ENCODE measurements at regions not wholly inside any gene's neighbourhood (a gene's known extent, or its start where the extent isn't known, plus 50 kb on each side); places are given as distances from the start of the nearest gene placed in this dataset.

GRCh38 chr18:53941601-53942338 lies 282.7 kb downstream of the MBD2 start:
- TF ChIP-seq CTCF (conservative IDR thresholded peaks at IDR 0.05; ENCODE audit: low read depth, low read length), result no peak
- no peak for TF ChIP-seq EZH2phosphoT487 (IDR thresholded peaks at IDR 0.05; ENCODE audit: borderline replicate concordance, low read length)

GRCh38 chr18:53937037-53937436 lies 287.4 kb downstream of the MBD2 start:
- Histone ChIP-seq H3K4me2 (ENCODE audit: low read length) (no peak overlapping the region), H3K4me1 (ENCODE audit: insufficient read depth, low read length) (no peaks in the 10 kb centered on the region), H2AFZ (ENCODE audit: low read length) (no peak overlapping the region), H3K4me3 (ENCODE audit: low read length) (no peak overlapping the region), H3K36me3 (ENCODE audit: low read depth, low read length) (no peaks in the 10 kb centered on the region), H3K27ac (ENCODE audit: low read length) (no peak overlapping the region), H3K27me3 (ENCODE audit: low read length) (no peaks in the 10 kb centered on the region), H3K9ac (ENCODE audit: low read length) (no peak overlapping the region), H3K9me2 (replicated peaks; ENCODE audit: low read length) (no peaks in the 10 kb centered on the region), H4K20me1 (ENCODE audit: low read length) (no peaks in the 10 kb centered on the region), H3K9me3 (ENCODE audit: low read length) (no peaks in the 10 kb centered on the region), H3F3A (ENCODE audit: low read length, unreplicated experiment) (no peaks in the 10 kb centered on the region), H3K79me2 (ENCODE audit: low read length) (no peaks in the 10 kb centered on the region)
- TF ChIP-seq EZH2 (IDR thresholded peaks at IDR 0.05; ENCODE audit: low read length, unreplicated experiment) (no peak), EZH2phosphoT487 (IDR thresholded peaks at IDR 0.05; ENCODE audit: borderline replicate concordance, low read length) (no peak), CTCF (conservative IDR thresholded peaks at IDR 0.05; ENCODE audit: low read depth, low read length) (no peak)
- CTCF ChIA-PET, result no interaction called here
- POLR2A ChIA-PET (ENCODE audit: unreplicated experiment), result no interaction called here
- intact Hi-C loops (cut with micrococcal nuclease), result no loop called here
- no TSS peak for BruUV-seq (replicated peaks)
- DNase-seq (no peak), ATAC-seq (no peak)

More at GRCh38 chr18:53941601-53942338, 282.7 kb downstream of the MBD2 start:
- intact Hi-C loops (cut with micrococcal nuclease), result no loop called here
- no peak overlapping the region for H3K4me2 ChIP-seq (ENCODE audit: low read length)
- DNase-seq (peak; percentile 30), ATAC-seq (no peak)
- H3K4me3 ChIP-seq (ENCODE audit: low read length), result no peak overlapping the region
- H3K4me1 ChIP-seq (ENCODE audit: insufficient read depth, low read length), result peaks cover 7% of the 10 kb centered on the region
- H3K9me3 ChIP-seq (ENCODE audit: low read length), result no peaks in the 10 kb centered on the region
- H3K9ac ChIP-seq (ENCODE audit: low read length), result no peak overlapping the region
- ChIA-PET CTCF (no interaction called here), POLR2A (ENCODE audit: unreplicated experiment) (no interaction called here)
- no peak overlapping the region for H2AFZ ChIP-seq (ENCODE audit: low read length)
- H3K27me3 ChIP-seq (ENCODE audit: low read length), result no peaks in the 10 kb centered on the region
- H3K36me3 ChIP-seq (ENCODE audit: low read depth, low read length), result no peaks in the 10 kb centered on the region
- no peak overlapping the region for H3K27ac ChIP-seq (ENCODE audit: low read length)
- BruUV-seq (replicated peaks), result no TSS peak
- no peaks in the 10 kb centered on the region for H3K9me2 ChIP-seq (replicated peaks; ENCODE audit: low read length)
- H3K79me2 ChIP-seq (ENCODE audit: low read length), result no peaks in the 10 kb centered on the region
- no peaks in the 10 kb centered on the region for H4K20me1 ChIP-seq (ENCODE audit: low read length)
- no peaks in the 10 kb centered on the region for H3F3A ChIP-seq (ENCODE audit: low read length, unreplicated experiment)

GRCh38 chr18:53935803-53936202 lies 288.7 kb downstream of the MBD2 start:
- H3K36me3 ChIP-seq (ENCODE audit: low read depth, low read length), result no peaks in the 10 kb centered on the region
- no peak overlapping the region for H2AFZ ChIP-seq (ENCODE audit: low read length)
- no peaks in the 10 kb centered on the region for H4K20me1 ChIP-seq (ENCODE audit: low read length)
- CTCF ChIA-PET, result no interaction called here
- no peaks in the 10 kb centered on the region for H3K27me3 ChIP-seq (ENCODE audit: low read length)
- DNase-seq (no peak), ATAC-seq (no peak)
- no peak overlapping the region for H3K4me2 ChIP-seq (ENCODE audit: low read length)
- H3K4me3 ChIP-seq (ENCODE audit: low read length), result no peak overlapping the region
- BruUV-seq (replicated peaks), result no TSS peak
- H3F3A ChIP-seq (ENCODE audit: low read length, unreplicated experiment), result no peaks in the 10 kb centered on the region
- no peaks in the 10 kb centered on the region for H3K9me2 ChIP-seq (replicated peaks; ENCODE audit: low read length)
- H3K27ac ChIP-seq (ENCODE audit: low read length), result no peak overlapping the region
- H3K79me2 ChIP-seq (ENCODE audit: low read length), result no peaks in the 10 kb centered on the region
- no peak overlapping the region for H3K9ac ChIP-seq (ENCODE audit: low read length)
- intact Hi-C loops (cut with micrococcal nuclease), result no loop called here
- TF ChIP-seq EZH2phosphoT487 (IDR thresholded peaks at IDR 0.05; ENCODE audit: borderline replicate concordance, low read length), result no peak
- no peak for TF ChIP-seq EZH2 (IDR thresholded peaks at IDR 0.05; ENCODE audit: low read length, unreplicated experiment)
- TF ChIP-seq CTCF (conservative IDR thresholded peaks at IDR 0.05; ENCODE audit: low read depth, low read length), result no peak
- no peaks in the 10 kb centered on the region for H3K9me3 ChIP-seq (ENCODE audit: low read length)
- no peaks in the 10 kb centered on the region for H3K4me1 ChIP-seq (ENCODE audit: insufficient read depth, low read length)
- POLR2A ChIA-PET (ENCODE audit: unreplicated experiment), result no interaction called here

All from PC-3 (cell line).